T-helper 2 cell treated with Interferon-gamma antibody and Interleukin-4, amounts not matched to agents 100 ng/mL and 5 ng/mL, for 36 hours (primary cell): ENCODE measurements at regions not wholly inside any gene's neighbourhood (a gene's known extent, or its start where the extent isn't known, plus 50 kb on each side); places are given as distances from the start of the nearest gene placed in this dataset.

ENCODE experiments used
- intact Hi-C: fragments of 100-400 bp; cut with micrococcal nuclease; formaldehyde crosslinking; loops from one replicate; pipeline ENCODE4 v1.15.1; 2023

DNA sequence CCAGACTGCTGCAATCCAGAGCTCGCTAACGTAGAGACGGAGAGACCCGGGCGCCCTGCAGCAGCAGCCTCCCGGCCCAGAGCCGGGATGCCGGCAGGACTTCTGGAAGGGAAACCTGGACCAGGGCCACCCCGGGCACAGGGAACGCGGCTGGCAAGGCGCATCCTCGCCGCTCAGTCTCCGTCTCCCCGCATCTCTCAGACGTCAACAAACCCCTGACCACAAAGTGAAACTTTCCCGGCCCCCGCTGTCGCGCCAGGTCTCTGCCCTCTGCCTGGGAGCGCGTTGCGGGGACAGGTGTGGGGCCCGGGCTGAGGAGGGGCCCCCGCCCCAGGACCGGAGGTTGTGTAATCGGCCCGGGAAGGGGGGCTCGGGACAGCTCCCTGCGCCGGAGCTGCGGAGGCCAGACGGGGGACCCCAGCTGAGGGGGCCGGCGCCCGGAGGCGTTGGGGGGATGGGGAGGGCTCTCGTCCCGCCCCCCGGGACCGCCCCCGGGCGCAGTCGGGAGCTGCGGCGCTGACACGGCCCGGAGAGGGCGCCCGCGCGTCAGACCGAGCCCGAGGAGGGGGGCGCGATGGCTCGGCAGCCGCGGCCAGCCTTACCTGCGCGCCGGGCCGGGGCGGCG is 116.6 kb upstream of the HIVEP3 start:
- intact Hi-C loops, result loop anchor here (2.0 to 10.0 kb wide), 5 partner anchors 118 to 427 kb away; partner anchors contain the start of genes CCDC30 and HIVEP3

DNA sequence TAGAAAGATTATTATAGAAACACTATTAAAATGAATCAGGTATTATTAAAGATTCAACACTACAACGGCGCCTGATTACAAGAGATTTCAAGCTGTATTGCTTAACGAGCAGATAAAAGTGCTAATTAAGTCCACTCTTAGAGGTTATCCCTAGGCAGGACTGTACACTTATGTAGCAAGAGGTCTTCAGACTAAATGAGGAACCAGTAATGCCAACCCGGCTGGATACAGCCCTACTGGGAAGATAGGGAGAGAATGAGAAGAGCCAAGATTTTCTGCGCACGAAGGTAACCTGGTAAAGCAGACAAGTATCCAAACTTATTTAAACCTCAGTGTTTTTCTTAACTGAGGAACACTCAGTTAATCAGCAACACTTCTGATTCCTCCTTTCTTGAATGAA is 115.7 kb upstream of the HIVEP3 start:
- intact Hi-C loops, result loop anchor here (2.0 to 10.0 kb wide), 3 partner anchors 228 to 360 kb away; no protein-coding TSS in a partner anchor

DNA sequence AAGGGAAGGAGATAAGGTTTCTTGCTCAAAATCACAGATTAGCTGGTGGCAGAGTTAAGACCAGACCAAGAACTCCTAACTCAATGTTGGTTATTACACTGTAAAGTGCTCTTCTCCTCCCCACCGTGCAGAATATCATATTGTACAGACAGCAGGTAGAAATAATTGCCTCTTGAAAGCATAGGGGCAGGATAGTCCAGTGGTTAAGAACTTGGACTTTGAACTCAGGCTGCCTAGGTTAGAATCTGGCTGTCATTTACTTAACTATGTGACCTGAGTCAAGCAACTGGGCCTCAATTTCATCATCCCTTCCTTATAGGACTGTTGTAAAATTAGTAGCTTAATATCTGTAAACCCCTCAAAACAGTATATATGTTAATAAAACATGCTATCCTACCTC is 114.9 kb upstream of the HIVEP3 start:
- intact Hi-C loops, result loop anchor here (2.0 to 10.0 kb wide), 3 partner anchors 227 to 359 kb away; no protein-coding TSS in a partner anchor

DNA sequence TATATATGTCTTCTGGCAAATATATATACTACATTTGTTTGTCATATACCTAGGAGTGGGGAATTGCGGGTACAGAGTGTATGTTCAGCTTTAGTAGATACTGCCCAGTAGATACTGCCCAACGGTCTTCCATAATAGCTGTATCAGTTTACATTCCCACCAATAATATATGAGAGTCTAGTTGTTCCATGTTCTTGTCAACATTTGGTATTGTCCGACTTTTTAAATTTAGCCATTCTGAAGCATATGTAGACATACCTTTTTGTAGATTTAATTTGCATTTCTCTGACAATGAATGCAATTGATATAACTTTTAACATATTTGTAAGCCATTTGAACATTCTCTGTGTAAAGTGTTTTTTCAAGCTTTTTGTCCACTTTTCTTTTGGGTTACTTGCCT is 99.0 kb upstream of the HIVEP3 start:
- intact Hi-C loops, result no loop called here

DNA sequence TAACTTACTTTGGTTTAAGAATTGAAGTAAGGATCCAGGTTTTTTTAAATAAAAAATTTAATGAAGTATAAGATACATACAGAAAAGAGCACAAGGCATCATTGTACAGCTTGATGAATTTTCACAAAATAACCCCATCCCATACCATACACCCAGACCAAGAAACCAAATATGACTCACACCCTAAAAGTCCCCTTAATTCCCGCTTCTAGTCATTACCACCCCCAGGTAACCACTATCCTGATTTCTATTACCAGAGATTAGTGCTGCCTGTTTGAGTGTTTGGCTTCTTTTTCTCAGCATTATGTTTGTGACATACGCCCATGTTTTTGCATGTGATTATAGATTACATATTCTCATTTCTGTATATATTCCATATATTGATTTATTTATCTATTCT is 98.5 kb upstream of the HIVEP3 start:
- intact Hi-C loops, result no loop called here

DNA sequence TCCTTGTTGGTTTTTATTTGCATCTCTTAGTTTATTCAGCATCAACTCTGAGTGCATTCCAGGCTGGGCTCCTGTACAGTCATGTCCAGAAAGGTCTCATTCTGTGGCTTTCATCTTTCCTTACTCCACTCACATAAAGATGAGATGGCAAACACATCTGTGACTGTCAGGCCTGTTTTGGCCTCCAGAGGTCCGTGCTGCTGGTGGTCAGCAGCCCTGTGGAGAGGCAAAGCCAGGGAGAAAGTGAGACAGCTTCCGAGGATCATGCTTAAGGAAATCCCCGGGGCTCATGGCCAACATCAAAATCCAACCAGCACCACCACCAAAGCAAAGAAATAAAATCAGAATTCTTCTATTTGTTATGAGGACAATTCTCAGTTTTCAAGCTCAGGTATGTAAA is 96.1 kb upstream of the HIVEP3 start:
- intact Hi-C loops, result no loop called here

DNA sequence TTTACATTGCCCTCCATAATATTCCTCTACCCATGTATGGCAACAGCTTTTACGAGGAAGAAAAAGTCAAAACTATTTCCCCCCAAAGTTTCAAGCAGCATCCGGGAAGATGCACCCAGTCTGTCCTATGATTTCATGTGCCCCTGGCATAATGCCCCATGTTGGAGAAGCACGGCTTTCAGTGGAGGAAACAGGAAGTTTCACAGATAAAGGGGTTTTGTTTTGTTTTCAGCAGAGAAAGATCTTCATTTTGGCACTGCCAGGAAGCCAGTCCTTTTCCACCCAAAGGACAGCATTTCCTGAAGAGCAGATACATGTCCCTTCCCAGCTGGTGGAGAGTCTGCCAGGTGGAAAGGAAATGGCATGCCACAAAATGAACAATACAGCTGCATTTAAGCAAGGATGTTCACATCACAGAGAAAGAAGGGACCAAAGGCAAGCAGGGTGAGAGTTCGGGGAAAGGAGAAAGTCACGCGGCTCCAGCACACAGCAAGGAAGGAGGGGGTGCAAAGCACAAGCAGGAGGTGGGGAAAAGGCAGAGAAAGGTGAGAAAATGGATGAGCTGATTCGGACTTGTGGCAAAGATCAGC is 95.3 kb upstream of the HIVEP3 start:
- intact Hi-C loops, result no loop called here

DNA sequence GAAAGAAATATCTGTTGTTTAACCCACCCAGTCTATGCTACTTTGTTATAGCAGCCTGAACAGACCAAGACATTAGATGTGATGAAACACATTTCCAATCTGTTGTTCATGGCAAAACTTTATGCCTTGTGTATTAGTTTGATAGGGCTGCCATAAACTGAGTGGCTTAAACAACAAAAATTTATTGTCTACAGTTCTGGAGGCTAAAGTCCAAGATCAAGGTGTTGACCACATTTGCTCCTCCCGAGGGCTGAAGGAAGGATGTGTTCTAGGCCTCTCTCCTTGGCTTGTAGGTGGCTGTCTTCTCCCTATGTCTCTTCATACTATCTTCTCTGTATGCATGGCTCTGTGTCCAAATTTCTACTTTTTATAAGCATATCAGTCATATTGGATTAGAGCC is 94.1 kb upstream of the HIVEP3 start:
- intact Hi-C loops, result no loop called here

DNA sequence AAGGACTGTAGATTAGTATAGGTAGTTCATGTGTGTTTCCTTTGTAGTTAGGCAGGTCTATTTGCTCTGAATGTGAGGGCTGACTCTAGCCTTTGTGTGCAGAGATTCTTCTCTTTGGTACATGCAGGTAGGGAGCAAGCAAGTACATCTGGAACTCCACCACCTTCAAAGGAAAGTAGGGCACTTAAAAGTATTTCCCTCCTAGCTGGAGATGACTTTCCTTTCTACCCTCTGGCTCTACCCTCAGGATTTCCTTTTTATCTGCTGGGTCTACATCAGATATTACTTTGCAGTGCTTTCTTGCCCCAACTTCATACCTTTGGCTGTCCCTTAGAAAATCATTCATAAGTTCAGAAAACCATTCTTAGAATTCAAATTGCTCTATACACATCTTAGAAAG is 91.7 kb upstream of the HIVEP3 start:
- intact Hi-C loops, result no loop called here

DNA sequence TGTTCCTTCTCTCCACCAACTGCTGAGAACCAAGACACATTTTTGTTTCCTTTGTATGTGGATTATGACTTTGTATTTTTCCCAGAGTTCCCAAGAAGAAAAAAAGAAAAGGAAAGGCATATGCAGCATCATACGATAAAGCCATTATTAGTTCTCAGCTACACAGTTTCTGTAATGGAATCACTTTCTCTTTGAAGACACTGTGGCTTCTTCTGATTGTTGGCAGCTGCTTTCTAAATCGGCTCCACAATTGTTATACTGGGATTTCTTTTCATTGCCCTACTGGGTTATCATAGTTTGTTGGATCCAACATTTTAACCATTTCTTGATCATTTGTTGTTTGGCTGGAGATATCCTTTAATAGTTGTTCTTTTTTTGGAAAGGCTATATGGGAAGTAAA is 89.5 kb upstream of the HIVEP3 start:
- intact Hi-C loops, result no loop called here

DNA sequence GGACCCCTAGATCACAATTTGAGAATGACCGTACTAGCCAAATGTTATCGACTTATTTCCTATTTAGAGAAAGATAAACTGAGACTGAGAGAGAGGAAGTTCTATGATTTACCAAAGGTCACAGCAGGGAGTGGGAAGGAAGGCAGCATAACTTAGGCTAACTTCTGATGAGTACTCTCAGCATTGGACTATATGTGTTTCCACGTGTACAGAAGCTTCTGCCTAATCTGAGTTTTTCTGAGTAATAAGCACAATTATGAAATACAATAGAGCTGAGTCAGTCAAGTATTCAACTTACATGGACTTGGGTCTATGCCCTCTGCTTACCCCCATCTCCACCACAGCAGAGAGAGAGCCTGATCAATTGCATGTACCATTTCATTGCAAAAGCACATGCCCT is 88.1 kb upstream of the HIVEP3 start:
- intact Hi-C loops, result no loop called here

DNA sequence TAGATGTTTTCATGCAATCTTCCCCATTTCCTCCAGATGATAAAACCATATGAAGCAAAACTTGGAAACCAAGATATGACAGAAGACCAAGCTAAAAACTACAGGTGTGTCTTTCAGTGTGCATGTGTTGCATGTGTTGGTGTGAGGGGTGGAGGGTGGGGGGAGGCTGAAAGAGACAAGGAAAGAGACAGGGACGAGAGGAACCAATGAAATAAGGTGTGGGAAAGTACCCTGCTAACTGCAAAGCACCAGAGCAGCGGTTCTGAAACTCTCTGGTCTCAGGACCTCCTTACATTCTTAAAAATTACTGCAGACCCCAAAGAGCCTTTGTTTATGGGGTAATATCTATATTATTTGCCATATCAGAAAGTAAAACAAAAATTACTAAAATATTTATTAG is 87.4 kb upstream of the HIVEP3 start:
- intact Hi-C loops, result no loop called here

DNA sequence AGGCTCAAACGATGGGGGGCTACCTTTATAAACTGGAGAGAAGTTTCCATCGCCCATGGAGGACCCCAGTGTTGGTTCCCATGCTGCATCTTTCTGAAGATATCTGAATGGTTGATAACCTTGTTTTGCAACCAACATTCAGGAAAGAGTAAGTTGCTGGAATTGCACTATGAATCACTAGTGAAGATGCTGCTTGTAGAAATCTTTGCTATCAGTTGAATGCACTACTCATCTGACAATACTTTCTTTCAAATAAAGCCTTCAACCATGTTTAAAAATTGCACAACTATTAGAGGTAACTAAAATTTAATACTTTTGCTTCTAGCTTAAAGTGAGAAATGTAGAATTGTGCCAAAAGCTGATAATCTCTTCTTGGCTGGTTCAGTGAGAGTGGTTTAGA is 86.8 kb upstream of the HIVEP3 start:
- intact Hi-C loops, result no loop called here

DNA sequence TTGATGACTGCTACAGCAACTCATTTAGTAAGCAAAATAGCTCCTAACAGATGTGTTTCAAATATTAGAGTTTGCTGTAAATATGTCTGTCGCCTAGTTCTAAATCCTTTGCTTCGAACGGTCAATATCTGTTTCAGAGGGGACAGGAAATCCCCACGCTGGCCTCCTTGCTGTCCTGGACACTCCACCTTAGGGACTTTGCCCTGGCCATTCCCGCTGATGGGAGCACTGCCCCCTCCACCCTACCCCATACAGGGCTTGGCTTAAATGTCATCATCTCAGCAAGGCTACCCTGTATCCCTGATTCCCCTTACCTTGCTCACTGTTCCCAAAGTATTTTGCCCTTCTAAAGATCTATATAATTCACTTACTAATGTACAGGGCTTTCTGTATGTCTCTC is 86.1 kb upstream of the HIVEP3 start:
- intact Hi-C loops, result no loop called here

DNA sequence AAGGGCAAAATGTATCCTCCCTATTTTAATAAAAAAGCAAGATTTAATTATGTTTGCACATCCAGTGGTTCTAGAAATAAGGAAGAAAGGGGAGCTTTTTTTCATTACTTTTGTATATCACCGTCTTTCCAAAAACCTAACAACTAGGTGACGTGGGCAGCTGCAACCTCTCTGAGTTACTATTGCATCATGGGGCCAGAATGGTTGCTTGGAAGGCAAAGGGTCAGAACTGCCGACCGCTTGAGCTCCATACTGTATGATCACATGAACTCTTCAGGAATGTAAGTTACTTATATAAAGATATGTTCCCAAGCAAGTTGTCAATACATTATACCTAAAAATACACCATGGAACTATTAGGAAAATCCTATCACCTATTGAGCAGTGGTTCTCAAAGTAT is 85.6 kb upstream of the HIVEP3 start:
- intact Hi-C loops, result no loop called here

DNA sequence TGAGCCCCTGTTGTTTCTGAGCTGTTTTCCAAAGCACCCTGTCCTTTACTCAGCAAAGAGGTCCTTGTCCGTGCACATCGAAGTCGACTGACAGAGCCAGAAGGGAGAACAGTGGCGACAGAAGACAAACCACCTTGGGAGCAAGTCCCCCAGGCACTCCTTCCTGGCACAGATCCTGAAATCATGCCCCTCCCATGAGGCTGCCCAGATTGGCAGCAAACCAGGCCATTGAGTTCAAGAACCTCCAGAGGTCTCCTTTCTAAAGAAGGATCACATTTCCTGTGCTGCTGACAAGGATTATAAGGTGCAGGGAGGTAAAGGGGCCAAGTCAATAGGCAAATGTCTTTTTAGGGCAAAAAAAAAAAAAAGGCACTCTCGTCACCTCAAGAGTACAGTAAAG is 84.7 kb upstream of the HIVEP3 start:
- intact Hi-C loops, result no loop called here

DNA sequence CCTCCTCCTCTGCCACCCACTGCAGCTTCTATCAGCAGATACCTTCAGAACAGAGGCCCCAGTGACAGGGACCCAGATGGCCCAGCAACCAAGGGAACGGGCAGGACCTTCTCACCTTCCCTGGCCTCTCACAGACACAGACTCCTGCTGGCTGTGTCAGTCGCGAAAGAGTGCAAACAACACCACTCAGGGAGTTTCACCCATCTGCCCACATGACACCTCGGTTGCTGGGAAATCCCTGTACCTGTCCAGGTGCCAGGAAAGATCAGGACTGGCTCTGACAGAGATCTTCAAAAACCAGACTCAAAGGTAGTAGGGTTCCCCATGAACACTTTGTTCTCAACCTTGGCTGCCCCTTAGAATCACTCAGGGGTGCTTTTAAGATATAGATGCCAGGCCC is 83.5 kb upstream of the HIVEP3 start:
- intact Hi-C loops, result no loop called here

DNA sequence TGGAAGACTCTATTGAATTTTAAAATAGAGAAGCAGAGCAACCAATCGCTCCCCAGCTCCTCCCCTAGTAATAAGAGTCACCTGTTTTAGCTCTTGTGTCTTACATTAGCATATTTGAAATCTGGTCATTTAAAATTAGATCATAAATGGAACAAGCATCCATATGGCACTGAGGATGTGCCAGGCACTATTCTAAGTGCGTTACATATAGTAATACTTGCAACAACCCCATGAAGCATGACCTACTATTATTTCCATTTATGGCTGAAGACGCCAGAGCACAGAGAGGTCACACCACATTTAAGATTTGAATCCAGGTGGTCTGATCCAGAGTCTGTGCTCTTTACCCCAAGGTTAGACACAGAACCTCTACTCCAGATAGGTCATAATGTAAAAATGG is 82.0 kb upstream of the HIVEP3 start:
- intact Hi-C loops, result no loop called here

DNA sequence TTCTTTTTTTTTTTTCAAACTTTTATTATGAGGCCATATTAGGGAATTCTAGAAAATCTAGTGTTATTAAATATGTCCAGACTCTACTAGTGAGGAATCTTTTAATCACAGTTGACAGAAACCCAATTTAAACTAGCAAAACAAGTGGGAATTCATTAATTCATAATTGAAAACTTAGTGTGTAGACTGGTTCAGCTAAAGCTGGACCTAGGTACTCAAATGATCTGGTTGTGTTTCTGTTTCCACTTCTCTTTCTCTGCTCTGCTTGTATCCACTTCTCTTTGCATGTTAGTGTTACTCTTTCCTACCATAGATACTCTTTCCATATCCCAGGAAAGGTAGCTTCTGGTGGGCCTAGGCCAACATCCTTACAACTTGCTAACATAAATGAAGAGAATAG is 81.2 kb upstream of the HIVEP3 start:
- intact Hi-C loops, result no loop called here

DNA sequence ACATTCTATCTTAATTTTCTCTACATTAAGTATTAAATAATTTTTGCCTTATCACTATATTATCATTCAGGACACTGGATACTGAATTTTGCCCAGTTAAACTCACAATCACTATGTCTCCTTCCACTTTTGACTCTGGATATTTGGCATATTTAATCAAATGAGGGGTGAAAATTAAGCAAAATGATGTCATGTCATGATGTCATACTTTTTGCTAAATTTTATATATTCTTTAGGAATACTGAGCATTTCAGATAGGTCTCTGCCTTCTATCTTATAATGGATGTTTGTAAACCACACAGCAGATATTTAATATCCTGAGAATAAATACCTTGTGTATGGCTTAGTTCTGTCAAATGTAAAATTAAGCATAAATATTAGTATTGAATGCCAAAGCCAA is 79.5 kb upstream of the HIVEP3 start:
- intact Hi-C loops, result no loop called here

DNA sequence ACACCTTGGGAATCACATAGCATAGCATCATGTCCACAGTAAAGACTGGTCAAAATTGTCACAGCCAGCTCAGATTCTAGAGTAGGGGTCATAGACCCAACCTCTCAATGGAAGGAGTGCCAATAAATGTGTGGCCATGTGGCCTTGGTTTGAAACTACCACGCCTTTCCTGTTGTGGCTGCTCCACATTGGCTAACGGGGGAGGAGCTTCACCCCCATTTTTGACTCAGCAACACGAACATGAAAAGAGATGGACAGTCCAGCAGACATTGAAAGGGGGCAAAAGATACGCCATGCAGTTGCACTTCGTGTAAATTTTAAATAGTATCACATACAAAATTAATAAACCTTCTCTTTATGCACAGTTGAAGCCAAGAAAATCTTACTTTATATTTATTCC is 78.4 kb upstream of the HIVEP3 start:
- intact Hi-C loops, result no loop called here

DNA sequence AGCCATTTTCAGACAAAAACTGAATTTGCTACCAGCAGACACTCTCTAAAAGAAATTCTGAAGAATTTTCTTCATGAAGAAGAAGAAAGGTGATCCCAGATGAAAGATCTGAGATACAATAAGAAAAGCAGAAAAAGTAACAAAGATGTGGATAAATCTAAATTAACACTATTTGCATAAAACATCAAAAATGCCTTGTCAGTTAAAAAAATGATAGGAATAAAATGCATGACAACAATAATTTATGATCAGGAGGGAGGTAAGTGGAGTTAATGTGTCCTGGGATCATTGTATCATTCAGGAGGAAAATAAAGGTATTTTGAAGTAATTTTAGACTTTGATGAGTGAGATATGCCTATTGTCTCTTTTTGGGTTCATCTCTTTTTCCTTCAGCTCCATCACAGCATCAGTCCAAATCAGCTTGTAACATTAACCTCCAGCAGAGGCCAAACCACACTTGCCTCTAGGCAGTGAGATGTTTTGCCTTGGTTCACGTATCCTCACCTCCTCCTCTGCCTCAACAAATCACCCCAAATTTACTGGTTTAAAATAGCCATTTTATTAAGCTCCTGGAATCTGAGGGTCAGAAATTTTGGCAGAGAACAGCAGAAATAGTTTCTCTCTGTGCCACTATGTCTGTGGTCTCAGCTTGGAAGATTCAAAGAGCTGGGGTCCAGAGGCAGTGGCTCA is 76.9 kb upstream of the HIVEP3 start:
- intact Hi-C loops, result no loop called here
